HEK293 (cell line): ENCODE measurements at regions not wholly inside any gene's neighbourhood (a gene's known extent, or its start where the extent isn't known, plus 50 kb on each side); places are given as distances from the start of the nearest gene placed in this dataset.
A peak's percentile ranks its signal among the peaks of the same experiment; 100 is the strongest.
"Not testable (repeated sequence)": the region's sequence is repeated elsewhere in the genome, so short reads cannot be mapped to it uniquely, and the experiment has no call there.

Experiments used
- CTCF ChIA-PET: fragments of 350-600 bp; formaldehyde crosslinking; extraction: SDS; loops from one replicate; lab custom pipeline; 2021; ENCODE audit warnings: antibody characterized with exemption; lab: Yijun Ruan, JAX
- POLR2A ChIA-PET: fragments of 300-600 bp; formaldehyde crosslinking; extraction: SDS; loops from one replicate; lab custom pipeline; 2020; ENCODE audit warnings: antibody characterized with exemption, inconsistent platforms; lab: Yijun Ruan, JAX
- H3K27ac ChIP-seq: fragments of 200-500 bp; sonication (Bioruptor generic); 2 replicates; pipeline ENCODE4 v1.5.1; 2014; ENCODE audit warnings: low read depth, low read length, control low read depth, inconsistent platforms; ENCODE audit errors: extremely low read depth
- H3K36me3 ChIP-seq, 2 experiments: fragments of 200-500 bp in 1 of 2; sonication (Bioruptor generic) in 1 of 2; 1 replicate in 1 of 2; 2 replicates in 1 of 2; pipeline ENCODE4 v1.5.1; 2014 to 2017; ENCODE audit warnings: inconsistent platforms in 2 of 2, low read length in 2 of 2; ENCODE audit not compliant: control insufficient read depth in 2 of 2, insufficient read depth in 1 of 2
- H3K4me1 ChIP-seq: fragments of 200-500 bp; sonication (Bioruptor generic); 2 replicates; pipeline ENCODE4 v1.5.1; 2014; ENCODE audit warnings: mild to moderate bottlenecking, low read length, inconsistent platforms; ENCODE audit not compliant: control insufficient read depth, insufficient read depth
- H3K4me3 ChIP-seq: 2 replicates; pipeline ENCODE4 v1.5.1; 2011; ENCODE audit warnings: low read depth, mild to moderate bottlenecking, control low read depth, low read length, moderate library complexity
- H3K9me3 ChIP-seq: fragments of 200-500 bp; sonication (Bioruptor generic); 2 replicates; pipeline ENCODE4 v1.5.1; 2014; ENCODE audit warnings: low read depth, low read length, inconsistent platforms; ENCODE audit not compliant: control insufficient read depth, insufficient read depth
- BCL11B ChIP-seq: fragments of 450-650 bp; formaldehyde crosslinking; IDR thresholded peaks from 2 replicates; pipeline ENCODE4 v1.5.1; 2016; ENCODE audit warnings: low read depth, missing biosample characterization, missing genetic modification characterization
- MZF1 ChIP-seq: fragments of 450-650 bp; formaldehyde crosslinking; IDR thresholded peaks from 2 replicates; pipeline ENCODE4 v1.5.1; 2017; ENCODE audit warnings: missing biosample characterization, missing genetic modification characterization, borderline replicate concordance
- PRDM1 ChIP-seq: fragments of 450-650 bp; formaldehyde crosslinking; IDR thresholded peaks from 2 replicates; pipeline ENCODE4; 2016; ENCODE audit warnings: missing biosample characterization, missing genetic modification characterization
- YY2 ChIP-seq: fragments of 450-650 bp; formaldehyde crosslinking; IDR thresholded peaks from 2 replicates; pipeline ENCODE4 v1.5.1; 2016; ENCODE audit warnings: missing biosample characterization, missing genetic modification characterization
- ZBTB11 ChIP-seq: fragments of 450-650 bp; formaldehyde crosslinking; conservative IDR thresholded peaks from 2 replicates; pipeline ENCODE4 v1.5.1; 2016; ENCODE audit warnings: low read depth, missing biosample characterization, missing genetic modification characterization
- ZNF132 ChIP-seq: fragments of 450-650 bp; formaldehyde crosslinking; IDR thresholded peaks from 2 replicates; pipeline ENCODE4 v1.5.1; 2017; ENCODE audit warnings: missing biosample characterization, missing genetic modification characterization, borderline replicate concordance
- ZNF146 ChIP-seq: fragments of 450-650 bp; formaldehyde crosslinking; IDR thresholded peaks from 2 replicates; pipeline ENCODE4 v1.5.1; 2016; ENCODE audit warnings: missing biosample characterization, missing genetic modification characterization
- ZNF214 ChIP-seq: fragments of 450-650 bp; formaldehyde crosslinking; IDR thresholded peaks from 2 replicates; pipeline ENCODE4 v1.5.1; 2017; ENCODE audit warnings: missing biosample characterization, mild to moderate bottlenecking, missing genetic modification characterization, borderline replicate concordance
- ZNF221 ChIP-seq: fragments of 450-650 bp; formaldehyde crosslinking; IDR thresholded peaks from 2 replicates; pipeline ENCODE4 v1.5.1; 2017; ENCODE audit warnings: missing biosample characterization, missing genetic modification characterization, borderline replicate concordance
- ZNF223 ChIP-seq: fragments of 450-650 bp; formaldehyde crosslinking; IDR thresholded peaks from 2 replicates; pipeline ENCODE4 v1.5.1; 2016; ENCODE audit warnings: missing biosample characterization, missing genetic modification characterization
- ZNF266 ChIP-seq: fragments of 450-650 bp; formaldehyde crosslinking; IDR thresholded peaks from 2 replicates; pipeline ENCODE4 v1.5.1; 2016; ENCODE audit warnings: missing biosample characterization, missing genetic modification characterization, low read depth
- ZNF366 ChIP-seq: fragments of 450-650 bp; formaldehyde crosslinking; conservative IDR thresholded peaks from 2 replicates; pipeline ENCODE4 v1.5.1; 2016; ENCODE audit warnings: missing biosample characterization, missing genetic modification characterization
- ZNF561 ChIP-seq: fragments of 450-650 bp; IDR thresholded peaks from 2 replicates; pipeline ENCODE4 v1.5.1; 2018; ENCODE audit warnings: missing biosample characterization, missing genetic modification characterization, borderline replicate concordance
- ZNF747 ChIP-seq: fragments of 450-650 bp; formaldehyde crosslinking; IDR thresholded peaks from 2 replicates; pipeline ENCODE4 v1.5.1; 2016; ENCODE audit warnings: missing biosample characterization, missing genetic modification characterization
- ZXDB ChIP-seq: fragments of 450-650 bp; formaldehyde crosslinking; IDR thresholded peaks from 2 replicates; pipeline ENCODE4 v1.5.1; 2016; ENCODE audit warnings: missing biosample characterization, missing genetic modification characterization
- TF ChIP-seq, protein P1 (sequence below): fragments of 450-650 bp; formaldehyde crosslinking; IDR thresholded peaks from 2 replicates; pipeline ENCODE4 v1.5.1; 2016; ENCODE audit warnings: missing biosample characterization, missing genetic modification characterization
- TF ChIP-seq, protein P2 (sequence below): fragments of 450-650 bp; formaldehyde crosslinking; IDR thresholded peaks from 2 replicates; pipeline ENCODE4 v1.5.1; 2016; ENCODE audit warnings: missing biosample characterization, missing genetic modification characterization
- TF ChIP-seq, protein P3 (sequence below): fragments of 450-650 bp; formaldehyde crosslinking; IDR thresholded peaks from 2 replicates; pipeline ENCODE4 v1.5.1; 2016; ENCODE audit warnings: missing biosample characterization, missing genetic modification characterization

GRCh38 chr1:214764502-214764901, 161.5 kb downstream of the CENPF start:
- Histone ChIP-seq H3K36me3 (no peaks in the 10 kb centered on the region), H3K27ac (no peak overlapping the region), H3K4me1 (no peaks in the 10 kb centered on the region), H3K9me3 (no peaks in the 10 kb centered on the region), H3K4me3 (no peak overlapping the region)
- TF ChIP-seq ZNF223 (tag by site-specific recombination) = no peak
- no peak for TF ChIP-seq ZNF561 (tag by site-specific recombination)
- TF ChIP-seq, protein P1, sequence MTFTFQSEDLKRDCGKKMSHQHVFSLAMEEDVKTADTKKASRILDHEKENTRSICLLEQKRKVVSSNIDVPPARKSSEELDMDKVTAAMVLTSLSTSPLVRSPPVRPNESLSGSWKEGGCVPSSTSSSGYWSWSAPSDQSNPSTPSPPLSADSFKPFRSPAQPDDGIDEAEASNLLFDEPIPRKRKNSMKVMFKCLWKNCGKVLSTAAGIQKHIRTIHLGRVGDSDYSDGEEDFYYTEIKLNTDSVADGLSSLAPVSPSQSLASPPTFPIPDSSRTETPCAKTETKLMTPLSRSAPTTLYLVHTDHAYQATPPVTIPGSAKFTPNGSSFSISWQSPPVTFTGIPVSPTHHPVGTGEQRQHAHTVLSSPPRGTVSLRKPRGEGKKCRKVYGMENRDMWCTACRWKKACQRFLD (tag by site-specific recombination) = no peak
- TF ChIP-seq ZNF266 (tag by site-specific recombination) = no peak
- TF ChIP-seq MZF1 (tag by site-specific recombination) = no peak
- no peak for TF ChIP-seq YY2 (tag by site-specific recombination)
- no peak for TF ChIP-seq ZNF132 (tag by site-specific recombination)
- no peak for TF ChIP-seq ZXDB (tag by site-specific recombination)
- TF ChIP-seq ZBTB11 (tag by site-specific recombination) = no peak
- TF ChIP-seq BCL11B (tag by site-specific recombination) = no peak
- TF ChIP-seq ZNF747 = no peak
- TF ChIP-seq ZNF214 (tag by site-specific recombination) = no peak
- no peak for TF ChIP-seq ZNF221
- ChIA-PET CTCF (interaction anchor here (0.7 to 1.2 kb wide), 2 partner anchors 17 to 762 kb away, joined by 3 to 4 read pairs; no protein-coding TSS in a partner anchor), POLR2A (no interaction called here)

- H3K36me3 ChIP-seq = no peaks in the 10 kb centered on the region
- CTCF ChIA-PET = interaction anchor here (0.8 kb wide), 1 partner anchor 10 kb away, joined by 3 read pairs; no protein-coding TSS in a partner anchor
- TF ChIP-seq ZNF366 (tag by site-specific recombination) = peak; percentile 73
- peak; percentile 51; the same call in 1 of the 2 replicates for TF ChIP-seq PRDM1
- TF ChIP-seq, protein P2, sequence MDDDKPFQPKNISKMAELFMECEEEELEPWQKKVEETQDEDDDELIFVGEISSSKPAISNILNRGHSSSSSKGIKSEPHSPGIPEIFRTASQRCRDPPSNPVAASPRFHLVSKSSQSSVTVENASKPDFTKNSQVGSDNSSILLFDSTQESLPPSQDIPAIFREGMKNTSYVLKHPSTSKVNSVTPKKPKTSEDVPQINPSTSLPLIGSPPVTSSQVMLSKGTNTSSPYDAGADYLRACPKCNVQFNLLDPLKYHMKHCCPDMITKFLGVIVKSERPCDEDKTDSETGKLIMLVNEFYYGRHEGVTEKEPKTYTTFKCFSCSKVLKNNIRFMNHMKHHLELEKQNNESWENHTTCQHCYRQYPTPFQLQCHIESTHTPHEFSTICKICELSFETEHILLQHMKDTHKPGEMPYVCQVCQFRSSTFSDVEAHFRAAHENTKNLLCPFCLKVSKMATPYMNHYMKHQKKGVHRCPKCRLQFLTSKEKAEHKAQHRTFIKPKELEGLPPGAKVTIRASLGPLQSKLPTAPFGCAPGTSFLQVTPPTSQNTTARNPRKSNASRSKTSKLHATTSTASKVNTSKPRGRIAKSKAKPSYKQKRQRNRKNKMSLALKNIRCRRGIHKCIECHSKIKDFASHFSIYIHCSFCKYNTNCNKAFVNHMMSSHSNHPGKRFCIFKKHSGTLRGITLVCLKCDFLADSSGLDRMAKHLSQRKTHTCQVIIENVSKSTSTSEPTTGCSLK (tag by site-specific recombination) = no peak
- no peak overlapping the region for H3K4me3 ChIP-seq
- no peaks in the 10 kb centered on the region for H3K4me1 ChIP-seq
- H3K27ac ChIP-seq = no peak overlapping the region
- H3K9me3 ChIP-seq = no peaks in the 10 kb centered on the region
- POLR2A ChIA-PET = no interaction called here
Measured at GRCh38 chr1:214767221-214767620, 164.2 kb downstream of the CENPF start.

GRCh38 chr1:214769666-214770065, 166.7 kb downstream of the CENPF start:
- H3K36me3 ChIP-seq, H3K4me3 ChIP-seq, H3K9me3 ChIP-seq, H3K4me1 ChIP-seq: not testable (repeated sequence)
- TF ChIP-seq, protein P3, sequence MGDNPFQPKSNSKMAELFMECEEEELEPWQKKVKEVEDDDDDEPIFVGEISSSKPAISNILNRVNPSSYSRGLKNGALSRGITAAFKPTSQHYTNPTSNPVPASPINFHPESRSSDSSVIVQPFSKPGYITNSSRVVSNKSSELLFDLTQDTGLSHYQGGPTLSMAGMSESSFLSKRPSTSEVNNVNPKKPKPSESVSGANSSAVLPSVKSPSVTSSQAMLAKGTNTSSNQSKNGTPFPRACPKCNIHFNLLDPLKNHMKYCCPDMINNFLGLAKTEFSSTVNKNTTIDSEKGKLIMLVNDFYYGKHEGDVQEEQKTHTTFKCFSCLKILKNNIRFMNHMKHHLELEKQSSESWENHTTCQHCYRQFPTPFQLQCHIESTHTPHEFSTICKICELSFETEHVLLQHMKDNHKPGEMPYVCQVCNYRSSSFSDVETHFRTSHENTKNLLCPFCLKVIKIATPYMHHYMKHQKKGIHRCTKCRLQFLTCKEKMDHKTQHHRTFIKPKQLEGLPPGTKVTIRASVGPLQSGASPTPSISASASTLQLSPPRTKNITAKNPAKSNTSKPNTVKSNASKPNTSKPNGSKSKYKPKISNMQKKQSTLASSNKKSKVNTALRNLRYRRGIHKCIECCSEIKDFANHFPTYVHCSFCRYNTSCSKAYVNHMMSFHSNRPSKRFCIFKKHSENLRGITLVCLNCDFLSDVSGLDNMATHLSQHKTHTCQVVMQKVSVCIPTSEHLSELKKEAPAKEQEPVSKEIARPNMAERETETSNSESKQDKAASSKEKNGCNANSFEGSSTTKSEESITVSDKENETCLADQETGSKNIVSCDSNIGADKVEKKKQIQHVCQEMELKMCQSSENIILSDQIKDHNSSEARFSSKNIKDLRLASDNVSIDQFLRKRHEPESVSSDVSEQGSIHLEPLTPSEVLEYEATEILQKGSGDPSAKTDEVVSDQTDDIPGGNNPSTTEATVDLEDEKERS = 0 out of 2 replicates have a peak, but pooled peaks have one; percentile 29
- TF ChIP-seq ZNF146 (tag by site-specific recombination) = peak; percentile 73
- TF ChIP-seq, all 188 proteins: peak for 2; not testable (repeated sequence) for 186
- CTCF ChIA-PET, POLR2A ChIA-PET, H3K27ac ChIP-seq: not testable (repeated sequence)
